HEK293T (cell line): ENCODE measurements at regions not wholly inside any gene's neighbourhood (a gene's known extent, or its start where the extent isn't known, plus 50 kb on each side); places are given as distances from the start of the nearest gene placed in this dataset.
"Not testable (repeated sequence)": the region's sequence is repeated elsewhere in the genome, so short reads cannot be mapped to it uniquely, and the experiment has no call there.

ENCODE experiments used
- ARNT ChIP-seq: fragments of 450-650 bp; IDR thresholded peaks from 2 replicates; pipeline ENCODE4 v1.6.1; 2017; ENCODE audit warnings: mild to moderate bottlenecking
- BHLHE40 ChIP-seq: fragments of 450-650 bp; IDR thresholded peaks from 2 replicates; pipeline ENCODE4 v1.6.1; 2016; ENCODE audit warnings: mild to moderate bottlenecking, moderate library complexity, borderline replicate concordance
- ELF4 ChIP-seq: fragments of 450-650 bp; IDR thresholded peaks from 2 replicates; pipeline ENCODE4 v1.6.1; 2017; ENCODE audit warnings: antibody characterized with exemption
- FOXA1 ChIP-seq: fragments of 450-650 bp; IDR thresholded peaks from 2 replicates; pipeline ENCODE4 v1.6.1; 2016; ENCODE audit warnings: mild to moderate bottlenecking
- FOXM1 ChIP-seq: fragments of 450-650 bp; IDR thresholded peaks from 2 replicates; pipeline ENCODE4 v1.6.1; 2017; ENCODE audit warnings: mild to moderate bottlenecking, borderline replicate concordance
- TARDBP ChIP-seq: fragments of 450-650 bp; IDR thresholded peaks from 2 replicates; pipeline ENCODE4 v1.6.1; 2016
- ZNF384 ChIP-seq: fragments of 450-650 bp; IDR thresholded peaks from 2 replicates; pipeline ENCODE4 v1.6.1; 2016

DNA sequence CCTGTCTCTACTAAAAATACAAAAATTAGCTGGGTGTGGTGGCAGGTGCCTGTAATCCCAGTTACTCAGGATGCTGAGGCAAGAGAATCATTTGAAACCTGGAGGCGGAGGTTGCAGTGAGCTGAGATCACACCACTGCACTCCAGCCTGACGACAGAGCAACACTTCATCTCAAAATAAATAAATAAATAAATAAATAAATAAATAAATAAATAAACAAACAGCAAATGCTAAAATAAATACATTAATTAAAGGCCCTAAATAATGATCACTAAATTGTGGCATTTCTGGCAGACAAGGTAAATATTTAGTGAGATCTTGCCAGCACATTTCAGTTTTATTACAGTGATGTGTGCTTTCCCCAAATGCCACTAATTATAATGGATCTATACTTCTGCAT, 427.8 kb downstream of the RND3 start:
- TF ChIP-seq FOXA1, ELF4, TARDBP, FOXM1, ZNF384, BHLHE40, ARNT: not testable (repeated sequence)
